ENCODE measurements at regions not wholly inside any gene's neighbourhood (a gene's known extent, or its start where the extent isn't known, plus 50 kb on each side); places are given as distances from the start of the nearest gene placed in this dataset.
A peak's percentile ranks its signal among the peaks of the same experiment; 100 is the strongest.

GRCh38 chr18:61618816-61619215, 274.0 kb downstream of the RNF152 start:
- DNase-seq (ENCODE audit: low read depth in 2 of 2): no peak

GRCh38 chr18:61616111-61616610, 276.6 kb downstream of the RNF152 start:
- no peak for DNase-seq (ENCODE audit: low read depth in 2 of 2)

- no peak for DNase-seq (ENCODE audit: low read depth in 2 of 2)
Measured at GRCh38 chr18:61612517-61612916, 279.3 kb downstream of the CDH20 start.

- no peak for DNase-seq (ENCODE audit: low read depth in 2 of 2)
Measured at GRCh38 chr18:61609131-61609530, 275.9 kb downstream of the CDH20 start.

- no peak for DNase-seq (ENCODE audit: low read depth in 2 of 2)
Measured at GRCh38 chr18:61608316-61608715, 275.1 kb downstream of the CDH20 start.

GRCh38 chr18:61607867-61608266, 274.6 kb downstream of the CDH20 start:
- DNase-seq (ENCODE audit: low read depth in 2 of 2): no peak

- peak; percentile 88 to 89 for DNase-seq (ENCODE audit: low read depth in 2 of 2)
Measured at GRCh38 chr18:61606759-61607158, 273.5 kb downstream of the CDH20 start.

- DNase-seq (ENCODE audit: low read depth in 2 of 2): no peak
Measured at GRCh38 chr18:61606068-61606660, 272.9 kb downstream of the CDH20 start.

GRCh38 chr18:61605376-61606067, 272.3 kb downstream of the CDH20 start:
- no peak for DNase-seq (ENCODE audit: low read depth in 2 of 2)

Data from fibroblast of skin of left biceps (primary cell).